HEK293 (cell line): ENCODE measurements at regions not wholly inside any gene's neighbourhood (a gene's known extent, or its start where the extent isn't known, plus 50 kb on each side); places are given as distances from the start of the nearest gene placed in this dataset.

ENCODE experiments used
- CTCF ChIP-seq: fragments of 450-650 bp; formaldehyde crosslinking; IDR thresholded peaks from 2 replicates; pipeline ENCODE4 v1.5.1; 2016; ENCODE audit warnings: missing biosample characterization, missing genetic modification characterization
- RBAK ChIP-seq: fragments of 450-650 bp; formaldehyde crosslinking; IDR thresholded peaks from 2 replicates; pipeline ENCODE4 v1.5.1; 2016; ENCODE audit warnings: missing biosample characterization, missing genetic modification characterization
- REST ChIP-seq: fragments of 450-650 bp; formaldehyde crosslinking; IDR thresholded peaks from 2 replicates; pipeline ENCODE4 v1.5.1; 2016; ENCODE audit warnings: missing biosample characterization, missing genetic modification characterization
- SCRT1 ChIP-seq: fragments of 450-650 bp; formaldehyde crosslinking; IDR thresholded peaks from 2 replicates; pipeline ENCODE4 v1.5.1; 2016; ENCODE audit warnings: missing biosample characterization, missing genetic modification characterization, borderline replicate concordance
- ZFP41 ChIP-seq: fragments of 450-650 bp; formaldehyde crosslinking; IDR thresholded peaks from 2 replicates; pipeline ENCODE4 v1.5.1; 2016; ENCODE audit warnings: missing biosample characterization, missing genetic modification characterization, borderline replicate concordance
- ZNF121 ChIP-seq: fragments of 450-650 bp; formaldehyde crosslinking; IDR thresholded peaks from 2 replicates; pipeline ENCODE4 v1.5.1; 2016; ENCODE audit warnings: missing biosample characterization, missing genetic modification characterization
- ZNF221 ChIP-seq: fragments of 450-650 bp; formaldehyde crosslinking; IDR thresholded peaks from 2 replicates; pipeline ENCODE4 v1.5.1; 2017; ENCODE audit warnings: missing biosample characterization, missing genetic modification characterization, borderline replicate concordance
- ZNF280D ChIP-seq: fragments of 450-650 bp; formaldehyde crosslinking; IDR thresholded peaks from 2 replicates; pipeline ENCODE4 v1.5.1; 2016; ENCODE audit warnings: missing biosample characterization, missing genetic modification characterization
- ZNF670 ChIP-seq: fragments of 450-650 bp; formaldehyde crosslinking; IDR thresholded peaks from 2 replicates; pipeline ENCODE4 v1.5.1; 2016; ENCODE audit warnings: missing biosample characterization, missing genetic modification characterization, low read depth
- ZNF837 ChIP-seq: fragments of 450-650 bp; formaldehyde crosslinking; IDR thresholded peaks from 2 replicates; pipeline ENCODE4 v1.5.1; 2016; ENCODE audit warnings: missing biosample characterization, missing genetic modification characterization
- ZNF843 ChIP-seq: fragments of 450-650 bp; formaldehyde crosslinking; IDR thresholded peaks from 2 replicates; pipeline ENCODE4 v1.5.1; 2016; ENCODE audit warnings: missing biosample characterization, missing genetic modification characterization
- ZSCAN23 ChIP-seq: fragments of 450-650 bp; formaldehyde crosslinking; IDR thresholded peaks from 2 replicates; pipeline ENCODE4 v1.5.1; 2016; ENCODE audit warnings: missing biosample characterization, missing genetic modification characterization

GRCh38 chr16:48961546-48961945 lies 320.1 kb downstream of the CBLN1 start:
- TF ChIP-seq CTCF (no peak), ZNF221 (tag by site-specific recombination) (no peak), ZSCAN23 (tag by site-specific recombination) (no peak), REST (tag by site-specific recombination) (no peak), ZNF121 (tag by site-specific recombination) (no peak), SCRT1 (no peak), ZFP41 (no peak), ZNF280D (no peak), ZNF670 (tag by site-specific recombination) (no peak), ZNF837 (tag by site-specific recombination) (no peak), RBAK (no peak), ZNF843 (tag by site-specific recombination) (no peak)
